Common myeloid progenitor, CD34-positive (primary cell): ENCODE measurements at regions not wholly inside any gene's neighbourhood (a gene's known extent, or its start where the extent isn't known, plus 50 kb on each side); places are given as distances from the start of the nearest gene placed in this dataset.

Source experiments
- CTCF ChIA-PET: fragments of 350-600 bp; sonication (Branson Sonifier 250); formaldehyde crosslinking; loops from one replicate; lab custom pipeline; 2021; ENCODE audit warnings: antibody characterized with exemption; lab: Charles Lee
- POLR2A ChIA-PET: fragments of 350-600 bp; sonication (Branson Sonifier 250); formaldehyde crosslinking; loops from one replicate; lab custom pipeline; 2021; ENCODE audit warnings: antibody characterized with exemption; lab: Charles Lee
- DNase-seq, 3 donors: peaks; one replicate each; pipeline versions ENCODE4 v3.0.0 to v3.0.0-alpha.2; 2013
- H3K27ac ChIP-seq, 2 experiments: 1 replicate in 1 of 2; 2 replicates in 1 of 2; pipeline ENCODE4 v1.7.0; 2013; ENCODE audit warnings: inconsistent platforms in 2 of 2, low read length in 2 of 2, mild to moderate bottlenecking in 2 of 2, low read depth in 1 of 2, moderate library complexity in 1 of 2; ENCODE audit not compliant: severe bottlenecking in 2 of 2, insufficient read depth in 1 of 2, poor library complexity in 1 of 2
- H3K27me3 ChIP-seq, 5 experiments: replicated peaks in 2 of 5; 1 replicate in 3 of 5; 2 replicates in 2 of 5; pipeline versions ENCODE4 v1.6.1 to v1.7.0; 2013; ENCODE audit warnings: low read length in 4 of 5, mild to moderate bottlenecking in 2 of 5, moderate library complexity in 2 of 5, inconsistent platforms in 1 of 5; ENCODE audit not compliant: insufficient read depth in 5 of 5, control insufficient read depth in 4 of 5
- H3K36me3 ChIP-seq, 4 experiments: 1 replicate in 2 of 4; 2 replicates in 2 of 4; pipeline versions ENCODE4 v1.6.1 to v1.7.0; 2013; ENCODE audit warnings: low read length in 3 of 4, control low read depth in 1 of 4, mild to moderate bottlenecking in 1 of 4; ENCODE audit not compliant: control insufficient read depth in 4 of 4, insufficient read depth in 4 of 4
- H3K4me1 ChIP-seq, 4 experiments: 1 replicate in 3 of 4; 2 replicates in 1 of 4; pipeline versions ENCODE4 v1.6.1 to v1.7.1; 2013; ENCODE audit warnings: low read length in 3 of 4, mild to moderate bottlenecking in 3 of 4, control low read depth in 1 of 4, inconsistent platforms in 1 of 4, moderate library complexity in 1 of 4; ENCODE audit not compliant: control insufficient read depth in 4 of 4, insufficient read depth in 4 of 4; ENCODE audit errors: control extremely low read depth in 1 of 4
- H3K4me3 ChIP-seq, 7 experiments: 1 replicate in 4 of 7; 2 replicates in 3 of 7; pipeline versions ENCODE4 v1.5.1 to v1.7.0; 2013; ENCODE audit warnings: mild to moderate bottlenecking in 7 of 7, low read length in 6 of 7, moderate library complexity in 6 of 7, inconsistent platforms in 2 of 7, low read depth in 2 of 7, control low read depth in 1 of 7; ENCODE audit not compliant: insufficient read depth in 4 of 7, control insufficient read depth in 1 of 7; ENCODE audit errors: extremely low read depth in 1 of 7
- H3K9me3 ChIP-seq, 5 experiments: 1 replicate in 4 of 5; 2 replicates in 1 of 5; pipeline versions ENCODE4 v1.6.1 to v1.7.1; 2013; ENCODE audit warnings: low read length in 4 of 5, mild to moderate bottlenecking in 2 of 5, inconsistent platforms in 1 of 5, low read depth in 1 of 5, moderate library complexity in 1 of 5; ENCODE audit not compliant: control insufficient read depth in 4 of 5, insufficient read depth in 2 of 5; ENCODE audit errors: control extremely low read depth in 1 of 5
- WGBS: methylation state at CpG from one replicate; pipeline ENCODE4 v1.1.5; 2013; ENCODE audit not compliant: insufficient coverage; 5-methylcytosine and 5-hydroxymethylcytosine counted together

DNA sequence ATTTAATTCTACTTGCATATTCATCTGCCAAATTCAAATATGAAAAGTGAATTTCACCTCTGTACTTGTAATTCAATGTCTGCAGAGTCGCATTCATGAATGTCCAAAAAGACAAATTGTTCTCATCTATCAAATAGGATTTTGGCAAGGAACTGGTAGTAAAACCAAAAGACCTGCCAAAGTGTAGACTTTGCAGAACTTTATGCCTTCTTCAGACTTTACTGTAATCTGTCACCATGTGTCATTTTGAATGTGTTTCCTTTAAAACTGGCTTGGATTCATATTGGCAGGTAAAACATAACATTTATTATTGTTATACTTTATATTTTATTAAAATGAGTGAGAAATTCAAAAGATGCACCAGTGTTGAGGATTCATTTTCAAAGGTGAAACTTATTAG, 701.9 kb upstream of the LINC00305 start:
- H3K27me3 ChIP-seq: no peaks in the 10 kb centered on the region
- POLR2A ChIA-PET: no interaction called here
- CTCF ChIA-PET: no interaction called here
- H3K36me3 ChIP-seq: no peaks in the 10 kb centered on the region
- H3K9me3 ChIP-seq: no peaks in the 10 kb centered on the region
- WGBS: no CpG with 5 or more reads among the region's 1 CpG
- H3K4me1 ChIP-seq: no peaks in the 10 kb centered on the region
- no peak overlapping the region for H3K4me3 ChIP-seq
- DNase-seq: no peak
- H3K27ac ChIP-seq: no peak overlapping the region

DNA sequence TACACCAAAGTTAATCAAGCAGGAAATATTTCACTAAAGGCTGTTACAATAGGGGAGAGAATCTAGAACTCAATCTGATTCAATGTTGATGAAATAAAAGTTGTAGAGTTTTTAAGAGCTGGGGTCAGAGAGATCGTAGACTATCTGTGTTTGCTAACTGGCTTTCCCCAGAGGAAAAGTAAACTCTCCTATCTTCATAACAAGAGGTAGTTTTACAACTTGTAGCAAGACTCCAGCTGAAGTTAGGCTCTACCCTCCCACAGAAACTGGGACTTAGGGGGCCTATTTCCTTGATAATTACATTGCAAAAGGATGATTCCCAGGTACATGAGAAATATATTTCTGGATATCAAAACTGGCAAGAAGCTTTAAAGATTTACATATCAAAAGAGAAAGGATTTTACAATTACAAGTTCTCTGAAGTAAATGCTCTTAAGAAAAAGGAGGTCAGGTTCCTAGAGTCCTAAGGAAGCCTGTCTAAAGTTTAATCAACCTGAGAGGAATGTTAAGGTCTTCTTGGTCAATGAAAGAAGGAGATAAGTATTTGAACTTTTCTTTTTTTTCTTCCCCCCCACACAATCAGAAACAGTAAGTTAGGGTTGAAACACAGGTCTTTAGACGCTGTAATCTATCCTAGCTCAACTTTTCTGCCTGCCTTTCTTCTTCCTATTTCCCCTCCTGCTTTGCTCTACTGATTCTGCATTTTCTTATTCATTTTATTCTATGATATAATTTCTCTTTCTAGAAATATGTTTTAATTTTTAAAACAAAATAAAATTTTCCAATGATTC, 692.2 kb upstream of the LINC00305 start:
- no peak for DNase-seq
- Histone ChIP-seq H3K27me3 (no peaks in the 10 kb centered on the region), H3K4me1 (no peaks in the 10 kb centered on the region), H3K9me3 (no peaks in the 10 kb centered on the region), H3K36me3 (no peaks in the 10 kb centered on the region), H3K4me3 (no peak overlapping the region), H3K27ac (no peak overlapping the region)
- ChIA-PET POLR2A (no interaction called here), CTCF (no interaction called here)
- WGBS: 0% methylated on average over 1 of the region's 2 CpGs

DNA sequence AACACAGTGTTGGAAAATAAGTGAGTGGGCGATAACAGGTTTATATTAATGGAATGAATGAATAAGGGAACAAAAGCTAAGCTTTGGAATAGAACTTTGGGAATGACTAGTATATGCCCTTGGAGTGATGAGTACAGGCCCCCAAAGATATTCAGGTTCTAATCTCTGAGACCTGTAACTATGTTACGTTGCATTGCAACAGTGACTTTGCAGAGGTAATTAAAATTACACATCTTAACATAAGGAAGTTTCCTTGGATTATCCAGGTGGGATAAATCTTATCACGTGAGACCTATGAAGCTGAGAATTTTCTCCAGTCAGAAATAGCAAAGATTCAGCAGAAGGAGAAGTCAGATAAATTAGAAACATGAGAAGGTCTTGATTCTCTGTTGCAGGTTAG, 661.5 kb upstream of the LINC00305 start:
- no peaks in the 10 kb centered on the region for H3K9me3 ChIP-seq
- CTCF ChIA-PET: no interaction called here
- no peaks in the 10 kb centered on the region for H3K36me3 ChIP-seq
- H3K27ac ChIP-seq: no peak overlapping the region
- WGBS: no CpG with 5 or more reads among the region's 3 CpGs
- no peak for DNase-seq
- no peak overlapping the region for H3K4me3 ChIP-seq
- POLR2A ChIA-PET: no interaction called here
- H3K4me1 ChIP-seq: no peaks in the 10 kb centered on the region
- no peaks in the 10 kb centered on the region for H3K27me3 ChIP-seq

DNA sequence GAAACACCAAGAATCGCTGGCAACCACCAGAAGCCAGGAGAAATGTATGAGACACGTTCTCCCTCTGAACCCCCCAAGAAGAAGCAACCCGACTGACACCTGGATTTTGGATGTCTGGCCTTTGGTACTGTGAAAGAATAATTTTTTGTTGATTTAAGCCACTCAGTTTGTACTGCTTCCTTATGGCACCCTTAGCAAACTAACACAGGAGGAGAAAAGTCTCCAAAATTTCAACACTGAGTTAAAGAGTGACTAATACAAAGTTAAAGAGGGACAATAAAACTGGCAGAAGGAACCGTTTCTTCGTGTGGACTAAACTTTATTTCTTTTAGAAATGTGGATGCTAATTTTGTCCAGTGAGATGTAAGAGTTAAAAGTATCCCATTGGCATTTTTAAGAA, 660.9 kb upstream of the LINC00305 start:
- POLR2A ChIA-PET: no interaction called here
- Histone ChIP-seq H3K9me3 (no peaks in the 10 kb centered on the region), H3K27ac (no peak overlapping the region)

DNA sequence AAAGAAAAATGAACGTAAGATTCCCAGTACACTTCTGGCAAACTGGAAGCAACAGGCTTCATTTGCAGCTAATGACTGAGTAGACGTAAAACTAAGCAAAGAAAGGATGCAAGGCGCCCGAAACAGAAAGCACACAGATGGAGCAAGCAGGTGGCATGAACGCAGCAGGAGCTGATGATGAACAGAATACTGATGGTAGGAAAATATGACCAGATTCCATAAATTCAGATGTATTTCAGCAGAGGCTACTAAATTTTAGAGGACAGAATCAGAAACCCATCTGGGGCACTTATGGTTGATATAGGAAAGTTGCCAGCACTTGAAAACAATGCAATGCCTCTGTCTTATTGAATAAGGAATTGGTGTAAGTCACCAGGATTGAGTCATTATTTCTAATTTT, 658.7 kb upstream of the LINC00305 start:
- no peaks in the 10 kb centered on the region for H3K9me3 ChIP-seq
- no peaks in the 10 kb centered on the region for H3K36me3 ChIP-seq
- POLR2A ChIA-PET: no interaction called here
- DNase-seq: no peak
- no peaks in the 10 kb centered on the region for H3K27me3 ChIP-seq
- CTCF ChIA-PET: no interaction called here
- no peak overlapping the region for H3K27ac ChIP-seq
- H3K4me1 ChIP-seq: no peaks in the 10 kb centered on the region
- H3K4me3 ChIP-seq: no peak overlapping the region
- 96% methylated on average over 5 of the region's 5 CpGs for WGBS

More for the DNA sequence above, 660.9 kb upstream of the LINC00305 start:
- CTCF ChIA-PET: no interaction called here
- no peak overlapping the region for H3K4me3 ChIP-seq
- H3K4me1 ChIP-seq: no peaks in the 10 kb centered on the region
- DNase-seq: no peak
- WGBS: 100% methylated on average over 2 of the region's 5 CpGs
- H3K36me3 ChIP-seq: no peaks in the 10 kb centered on the region
- H3K27me3 ChIP-seq: no peaks in the 10 kb centered on the region

DNA sequence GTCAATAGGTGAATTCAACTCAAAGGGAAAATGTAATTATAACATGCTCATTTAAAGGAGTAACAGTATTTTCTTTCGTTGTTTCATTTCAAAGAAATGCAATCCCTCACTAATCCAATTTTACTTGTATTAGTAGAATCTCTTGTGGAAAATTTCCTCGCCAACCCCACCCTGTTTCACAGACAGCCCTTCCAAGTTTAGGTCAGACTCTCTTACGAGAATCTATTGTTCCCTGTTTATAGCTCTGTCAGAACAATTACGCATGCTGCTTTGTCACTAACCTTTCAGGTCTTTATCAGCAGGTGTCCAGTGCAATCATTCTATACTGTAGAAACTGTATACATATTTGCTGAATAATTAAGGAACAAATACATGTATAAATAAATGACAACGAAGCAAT, 657.8 kb upstream of the LINC00305 start:
- no peaks in the 10 kb centered on the region for H3K4me1 ChIP-seq
- DNase-seq: no peak
- no peak overlapping the region for H3K27ac ChIP-seq
- H3K36me3 ChIP-seq: no peaks in the 10 kb centered on the region
- CTCF ChIA-PET: no interaction called here
- H3K9me3 ChIP-seq: no peaks in the 10 kb centered on the region
- 100% methylated on average over 2 of the region's 5 CpGs for WGBS
- H3K27me3 ChIP-seq: no peaks in the 10 kb centered on the region
- POLR2A ChIA-PET: no interaction called here
- no peak overlapping the region for H3K4me3 ChIP-seq

DNA sequence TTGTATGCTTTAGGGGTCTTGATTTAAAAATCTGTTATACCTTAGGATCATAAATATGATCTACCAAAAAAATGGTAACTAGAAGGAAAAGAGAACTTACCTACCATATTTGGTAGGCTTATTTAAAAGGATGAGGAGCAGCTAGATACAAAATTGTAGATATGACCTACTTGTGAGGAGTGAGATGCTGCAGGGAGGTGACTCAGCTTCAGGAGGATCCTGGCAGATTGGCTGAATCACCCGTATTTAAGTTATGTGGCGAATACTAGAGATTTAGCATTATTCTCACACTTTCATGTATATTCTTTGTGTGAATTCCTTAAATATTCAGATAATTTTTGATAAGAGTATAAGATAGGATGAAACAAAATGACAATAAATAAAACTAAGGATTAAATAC, 657.3 kb upstream of the LINC00305 start:
- no CpG with 5 or more reads among the region's 2 CpGs for WGBS
- Histone ChIP-seq H3K4me3 (no peak overlapping the region), H3K27me3 (no peaks in the 10 kb centered on the region), H3K9me3 (no peaks in the 10 kb centered on the region), H3K36me3 (no peaks in the 10 kb centered on the region), H3K27ac (no peak overlapping the region), H3K4me1 (no peaks in the 10 kb centered on the region)
- no peak for DNase-seq
- CTCF ChIA-PET: no interaction called here
- POLR2A ChIA-PET: no interaction called here
